ENCODE measurements at regions not wholly inside any gene's neighbourhood (a gene's known extent, or its start where the extent isn't known, plus 50 kb on each side); places are given as distances from the start of the nearest gene placed in this dataset.

GRCh38 chr4:163217505-163217904 is 50.8 kb upstream of the NAF1 start:
- H3K4me2 ChIP-seq (ENCODE audit: insufficient read depth, low read length) = no peak overlapping the region
- H3K4me3 ChIP-seq (ENCODE audit: insufficient read depth, low read length) = no peak overlapping the region
- no peak overlapping the region for H3K27ac ChIP-seq (ENCODE audit: low read depth, low read length)
- DNase-seq (ENCODE audit: insufficient read length, low spot score, missing footprints) = no peak
- H4K20me1 ChIP-seq (ENCODE audit: insufficient read depth, low read length) = no peaks in the 10 kb centered on the region
- H3K9me3 ChIP-seq (ENCODE audit: low read depth, low read length) = no peaks in the 10 kb centered on the region
- no peaks in the 10 kb centered on the region for H3K36me3 ChIP-seq (ENCODE audit: insufficient read depth, low read length)
- no peaks in the 10 kb centered on the region for H3K79me2 ChIP-seq (ENCODE audit: insufficient read depth, low read length)
- H2AFZ ChIP-seq (ENCODE audit: low read length) = no peak overlapping the region
- no peaks in the 10 kb centered on the region for H3K27me3 ChIP-seq (ENCODE audit: insufficient read depth, low read length)
- H3K4me1 ChIP-seq (ENCODE audit: insufficient read depth, low read length) = no peaks in the 10 kb centered on the region
- no peak for TF ChIP-seq CTCF (IDR thresholded peaks at IDR 0.05; ENCODE audit: extremely low read depth, low read depth, low read length)

Measured in osteoblast (primary cell).